ES-I3 (cell line): ENCODE measurements at regions not wholly inside any gene's neighbourhood (a gene's known extent, or its start where the extent isn't known, plus 50 kb on each side); places are given as distances from the start of the nearest gene placed in this dataset.

Experiments
- H3K36me3 ChIP-seq: 2 replicates; pipeline ENCODE4 v1.6.1; 2013; ENCODE audit warnings: mild to moderate bottlenecking, low read length, control low read depth, moderate library complexity; ENCODE audit not compliant: insufficient read depth
- H3K4me1 ChIP-seq: 2 replicates; pipeline ENCODE4 v1.6.1; 2013; ENCODE audit warnings: mild to moderate bottlenecking, control low read depth, low read length; ENCODE audit not compliant: insufficient read depth
- H3K9ac ChIP-seq: 2 replicates; pipeline ENCODE4 v1.6.1; 2013; ENCODE audit warnings: low read depth, mild to moderate bottlenecking, low read length, moderate library complexity
- H3K9me3 ChIP-seq: 2 replicates; pipeline ENCODE4 v1.6.1; 2013; ENCODE audit warnings: mild to moderate bottlenecking, low read length, moderate library complexity; ENCODE audit not compliant: control insufficient read depth, insufficient read depth

DNA sequence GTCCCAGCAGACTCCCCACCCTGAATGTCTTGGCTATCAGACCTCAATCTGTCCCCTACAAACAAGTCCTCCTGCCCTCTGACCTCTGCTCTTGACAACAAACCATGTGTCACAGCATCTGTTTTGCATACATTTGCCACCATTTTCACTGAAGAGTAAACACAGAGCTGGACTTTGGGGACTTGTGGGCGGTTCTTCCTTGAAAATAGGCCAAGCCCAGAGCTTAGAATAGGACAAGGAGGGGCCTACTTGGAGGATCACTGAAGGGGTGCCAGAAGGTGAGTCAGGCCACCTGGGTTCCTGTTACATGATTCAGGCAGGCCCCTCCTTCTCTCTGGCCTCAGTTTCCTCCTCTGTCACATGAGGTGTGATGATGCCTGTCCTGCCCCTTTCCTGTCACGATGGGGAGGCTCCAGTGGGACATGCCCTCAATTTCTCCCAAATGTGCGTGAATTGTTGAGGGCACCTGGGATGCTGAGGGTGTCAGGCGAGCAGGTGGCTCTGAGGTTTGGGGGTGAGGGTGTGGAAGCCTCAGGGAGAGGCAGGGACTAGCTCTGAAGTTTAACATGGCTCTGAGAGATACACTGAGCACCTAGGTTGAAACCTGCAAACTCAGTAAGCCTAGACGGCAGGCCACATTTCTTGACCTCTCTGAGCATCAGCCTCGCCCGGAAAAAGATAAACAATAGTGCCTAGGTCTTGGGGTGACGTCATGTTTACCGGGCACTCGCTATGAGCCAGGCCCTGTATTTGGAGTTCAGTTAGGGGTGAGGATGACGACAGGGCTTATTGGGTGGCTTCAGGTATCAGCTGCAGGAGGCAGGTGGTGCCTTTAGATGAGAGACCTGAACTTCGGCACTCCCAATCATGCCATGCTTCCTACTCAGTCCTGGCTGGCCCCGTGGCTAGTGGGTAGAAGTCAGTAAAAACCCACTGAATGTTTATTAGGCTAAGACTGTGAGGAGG lies 107.6 kb upstream of the PITX1 start:
- no peaks in the 10 kb centered on the region for H3K36me3 ChIP-seq
- no peaks in the 10 kb centered on the region for H3K4me1 ChIP-seq
- no peaks in the 10 kb centered on the region for H3K9me3 ChIP-seq
- no peak overlapping the region for H3K9ac ChIP-seq

DNA sequence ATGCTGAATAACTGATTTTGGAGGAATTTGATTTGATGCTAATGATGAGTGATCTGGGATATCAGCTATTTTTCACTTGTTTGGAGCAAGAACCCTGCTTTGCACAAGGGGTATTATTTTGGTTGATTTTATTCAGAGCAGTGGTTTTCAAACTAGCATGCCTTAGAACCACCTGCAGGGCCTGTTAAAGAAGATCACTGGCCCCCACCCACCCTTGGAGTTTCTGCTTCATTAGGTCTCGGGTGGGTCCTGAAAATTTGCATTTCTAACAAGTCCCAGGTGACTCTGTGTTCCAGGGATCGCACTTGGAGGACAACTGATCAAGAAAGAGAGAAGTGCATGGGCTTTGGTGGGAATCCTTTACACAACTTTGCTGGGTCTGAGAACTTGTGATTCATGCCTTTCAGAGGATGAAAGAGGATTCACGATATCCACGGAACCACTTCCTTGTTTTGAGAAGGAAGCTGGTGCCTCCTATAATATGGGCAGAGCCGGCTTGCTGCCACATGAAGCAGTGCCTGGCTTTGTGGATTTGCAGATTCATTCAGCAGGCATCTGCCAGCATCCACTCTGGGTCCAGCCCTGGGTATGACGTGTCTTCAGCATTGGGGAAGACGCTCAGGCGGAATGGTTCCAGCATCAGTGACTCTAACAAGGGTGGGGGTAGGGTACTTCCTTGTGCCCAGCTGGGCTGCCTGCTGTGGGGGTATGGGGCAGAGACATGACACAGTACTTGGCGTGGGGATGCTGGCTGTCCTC lies 106.6 kb upstream of the PITX1 start:
- no peaks in the 10 kb centered on the region for H3K4me1 ChIP-seq
- H3K36me3 ChIP-seq: no peaks in the 10 kb centered on the region
- H3K9ac ChIP-seq: no peak overlapping the region
- no peaks in the 10 kb centered on the region for H3K9me3 ChIP-seq

GRCh38 chr5:135139381-135140134 lies 105.5 kb upstream of the PITX1 start:
- no peaks in the 10 kb centered on the region for H3K36me3 ChIP-seq
- no peak overlapping the region for H3K9ac ChIP-seq
- H3K4me1 ChIP-seq: no peaks in the 10 kb centered on the region
- H3K9me3 ChIP-seq: no peaks in the 10 kb centered on the region

DNA sequence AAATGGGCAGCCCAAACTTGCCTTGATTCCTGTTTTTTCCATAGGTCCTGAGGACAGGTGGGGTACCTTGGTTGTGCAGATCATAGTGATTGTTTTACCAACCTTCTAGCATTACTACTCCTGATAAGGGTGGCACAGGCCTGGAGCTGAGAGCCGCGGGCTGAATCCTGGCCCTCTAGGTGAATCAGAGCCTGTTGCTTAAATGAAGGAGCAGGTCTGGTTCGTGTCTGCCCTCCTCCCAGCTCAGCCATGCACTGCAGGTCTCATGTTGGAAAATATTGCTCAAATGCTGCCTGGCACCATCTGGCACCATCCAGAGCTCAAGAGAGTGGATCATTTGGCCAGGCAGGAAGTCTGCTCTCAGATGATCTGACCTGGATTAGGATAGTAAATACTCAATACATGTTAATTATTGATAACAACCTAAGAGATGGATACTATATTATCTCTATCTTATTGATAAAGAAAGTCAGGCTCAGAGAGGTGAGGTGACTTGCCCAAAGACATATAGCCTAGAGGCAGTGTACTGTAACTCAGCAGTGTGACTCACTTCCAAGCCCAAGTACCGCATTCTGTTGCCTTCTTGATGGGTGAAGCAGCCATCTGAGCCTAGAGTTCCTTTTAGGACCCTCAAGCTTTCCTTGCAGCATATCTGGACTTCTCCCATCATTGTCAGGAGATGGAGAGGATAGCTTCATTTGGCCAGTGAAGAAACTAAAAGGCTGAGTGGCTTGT lies 104.3 kb upstream of the PITX1 start:
- Histone ChIP-seq H3K4me1 (no peaks in the 10 kb centered on the region), H3K9me3 (no peaks in the 10 kb centered on the region), H3K36me3 (no peaks in the 10 kb centered on the region), H3K9ac (no peak overlapping the region)

GRCh38 chr5:135137146-135137915 lies 103.3 kb upstream of the PITX1 start:
- Histone ChIP-seq H3K36me3 (no peaks in the 10 kb centered on the region), H3K4me1 (no peaks in the 10 kb centered on the region), H3K9ac (no peak overlapping the region), H3K9me3 (no peaks in the 10 kb centered on the region)

GRCh38 chr5:135136546-135136945 lies 102.5 kb upstream of the PITX1 start:
- Histone ChIP-seq H3K36me3 (no peaks in the 10 kb centered on the region), H3K9ac (no peak overlapping the region), H3K4me1 (no peaks in the 10 kb centered on the region), H3K9me3 (no peaks in the 10 kb centered on the region)

GRCh38 chr5:135135530-135136226 lies 101.7 kb upstream of the PITX1 start:
- H3K9me3 ChIP-seq: no peaks in the 10 kb centered on the region
- no peak overlapping the region for H3K9ac ChIP-seq
- H3K4me1 ChIP-seq: no peaks in the 10 kb centered on the region
- H3K36me3 ChIP-seq: no peaks in the 10 kb centered on the region

GRCh38 chr5:135134691-135135381 lies 100.8 kb upstream of the PITX1 start:
- Histone ChIP-seq H3K9ac (no peak overlapping the region), H3K4me1 (no peaks in the 10 kb centered on the region), H3K36me3 (no peaks in the 10 kb centered on the region), H3K9me3 (no peaks in the 10 kb centered on the region)

GRCh38 chr5:135133698-135134515 lies 99.9 kb upstream of the PITX1 start:
- H3K36me3 ChIP-seq: no peaks in the 10 kb centered on the region
- no peaks in the 10 kb centered on the region for H3K9me3 ChIP-seq
- H3K9ac ChIP-seq: no peak overlapping the region
- H3K4me1 ChIP-seq: no peaks in the 10 kb centered on the region

GRCh38 chr5:135133181-135133580 lies 99.2 kb upstream of the PITX1 start:
- Histone ChIP-seq H3K4me1 (no peaks in the 10 kb centered on the region), H3K9me3 (no peaks in the 10 kb centered on the region), H3K9ac (no peak overlapping the region)

GRCh38 chr5:135131801-135132680 lies 98.0 kb upstream of the PITX1 start:
- Histone ChIP-seq H3K9me3 (no peaks in the 10 kb centered on the region), H3K9ac (no peak overlapping the region), H3K36me3 (no peaks in the 10 kb centered on the region), H3K4me1 (no peaks in the 10 kb centered on the region)

More at GRCh38 chr5:135133181-135133580, 99.2 kb upstream of the PITX1 start:
- H3K36me3 ChIP-seq: no peaks in the 10 kb centered on the region
